ENCODE measurements at regions not wholly inside any gene's neighbourhood (a gene's known extent, or its start where the extent isn't known, plus 50 kb on each side); places are given as distances from the start of the nearest gene placed in this dataset.
"Not testable (repeated sequence)": the region's sequence is repeated elsewhere in the genome, so short reads cannot be mapped to it uniquely, and the experiment has no call there.

DNA sequence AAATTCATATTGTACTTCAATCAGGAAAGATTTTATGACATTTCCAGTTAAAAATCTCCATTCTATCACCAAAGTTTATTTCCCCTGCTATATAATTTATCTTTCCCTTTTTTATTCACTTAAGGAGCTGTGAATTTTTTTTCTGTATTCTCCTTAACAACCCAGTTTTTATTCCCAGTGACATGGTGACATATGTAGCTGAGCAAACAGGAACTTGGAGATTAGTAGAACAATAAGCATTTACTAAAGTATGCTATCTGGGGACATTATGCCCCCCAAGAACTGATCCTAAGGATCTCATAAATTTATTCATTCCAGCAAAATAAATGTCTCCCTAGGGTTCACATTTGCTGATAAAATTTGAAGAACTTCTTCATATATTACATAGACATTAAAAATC is 1044.0 kb upstream of the CDH6 start:
- TF ChIP-seq, protein P1, sequence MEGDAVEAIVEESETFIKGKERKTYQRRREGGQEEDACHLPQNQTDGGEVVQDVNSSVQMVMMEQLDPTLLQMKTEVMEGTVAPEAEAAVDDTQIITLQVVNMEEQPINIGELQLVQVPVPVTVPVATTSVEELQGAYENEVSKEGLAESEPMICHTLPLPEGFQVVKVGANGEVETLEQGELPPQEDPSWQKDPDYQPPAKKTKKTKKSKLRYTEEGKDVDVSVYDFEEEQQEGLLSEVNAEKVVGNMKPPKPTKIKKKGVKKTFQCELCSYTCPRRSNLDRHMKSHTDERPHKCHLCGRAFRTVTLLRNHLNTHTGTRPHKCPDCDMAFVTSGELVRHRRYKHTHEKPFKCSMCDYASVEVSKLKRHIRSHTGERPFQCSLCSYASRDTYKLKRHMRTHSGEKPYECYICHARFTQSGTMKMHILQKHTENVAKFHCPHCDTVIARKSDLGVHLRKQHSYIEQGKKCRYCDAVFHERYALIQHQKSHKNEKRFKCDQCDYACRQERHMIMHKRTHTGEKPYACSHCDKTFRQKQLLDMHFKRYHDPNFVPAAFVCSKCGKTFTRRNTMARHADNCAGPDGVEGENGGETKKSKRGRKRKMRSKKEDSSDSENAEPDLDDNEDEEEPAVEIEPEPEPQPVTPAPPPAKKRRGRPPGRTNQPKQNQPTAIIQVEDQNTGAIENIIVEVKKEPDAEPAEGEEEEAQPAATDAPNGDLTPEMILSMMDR (IDR thresholded peaks at IDR 0.05; ENCODE audit: insufficient read depth, low read length): no peak
- H3K4me3 ChIP-seq (ENCODE audit: low read depth, low read length): no peak overlapping the region
- DNase-seq (ENCODE audit: low read depth): no peak

DNA sequence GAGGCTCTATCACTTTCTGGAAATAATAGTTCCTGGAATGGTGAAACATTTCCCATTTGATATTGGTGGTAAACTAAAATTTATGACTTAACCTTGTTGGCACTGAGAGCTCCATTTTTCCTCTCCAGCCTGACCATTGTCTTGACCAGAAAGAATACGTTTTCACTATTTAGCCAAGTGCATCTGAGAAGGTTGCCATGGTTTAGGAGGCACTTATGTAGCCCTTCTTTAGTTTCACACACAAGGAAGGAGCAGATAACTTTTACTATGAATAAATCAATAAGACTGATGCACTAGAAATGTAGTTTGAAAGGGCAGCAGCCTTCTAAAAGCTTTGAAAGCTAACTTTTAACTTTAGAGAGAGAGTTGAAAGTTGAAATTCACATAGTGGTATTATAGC is 1045.5 kb upstream of the CDH6 start:
- TF ChIP-seq, protein P1 (IDR thresholded peaks at IDR 0.05; ENCODE audit: insufficient read depth, low read length): no peak
- no peak overlapping the region for H3K4me3 ChIP-seq (ENCODE audit: low read depth, low read length)
- DNase-seq (ENCODE audit: low read depth): no peak

DNA sequence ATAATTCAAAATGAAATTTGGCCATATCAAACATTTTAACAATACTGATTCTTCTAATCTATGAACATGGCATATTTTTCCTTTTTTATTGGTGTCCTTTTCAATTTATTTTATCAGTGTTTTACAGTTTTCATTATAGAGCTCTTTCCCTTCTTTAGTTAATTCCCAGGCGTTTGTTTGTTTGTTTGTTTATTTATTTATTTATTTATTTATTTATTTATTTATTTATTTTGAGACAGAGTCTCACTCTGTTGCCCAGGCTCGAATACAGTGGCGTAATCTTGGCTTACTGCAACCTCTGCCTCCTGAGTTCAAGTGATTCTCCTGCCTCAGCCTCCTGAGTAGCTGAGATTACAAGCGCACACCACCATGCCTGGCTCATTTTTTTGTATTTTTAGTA is 1049.4 kb upstream of the CDH6 start:
- H3K4me3 ChIP-seq (ENCODE audit: low read depth, low read length); DNase-seq (ENCODE audit: low read depth): not testable (repeated sequence)

DNA sequence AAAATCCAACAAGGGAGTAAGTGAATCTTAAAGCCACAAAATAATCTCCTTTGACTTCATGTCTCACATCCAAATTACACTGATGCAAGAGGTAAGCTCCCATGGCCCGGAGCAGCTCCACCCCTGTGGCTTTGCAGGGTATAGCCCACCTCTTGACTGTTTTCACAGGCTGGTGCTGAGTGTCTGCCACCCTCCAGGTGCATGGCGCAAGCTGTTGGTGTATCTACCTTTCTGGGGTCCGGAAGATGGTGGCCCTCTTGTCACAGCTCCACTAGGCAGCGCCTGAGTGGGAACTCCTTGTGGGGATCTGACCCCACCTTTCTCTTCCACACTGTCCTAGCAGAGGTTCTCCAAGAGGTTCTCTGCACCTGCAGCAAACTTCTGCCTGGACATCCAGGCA is 1051.1 kb upstream of the CDH6 start:
- DNase-seq (ENCODE audit: low read depth): no peak
- TF ChIP-seq, protein P1 (IDR thresholded peaks at IDR 0.05; ENCODE audit: insufficient read depth, low read length): no peak
- H3K4me3 ChIP-seq (ENCODE audit: low read depth, low read length): no peak overlapping the region

DNA sequence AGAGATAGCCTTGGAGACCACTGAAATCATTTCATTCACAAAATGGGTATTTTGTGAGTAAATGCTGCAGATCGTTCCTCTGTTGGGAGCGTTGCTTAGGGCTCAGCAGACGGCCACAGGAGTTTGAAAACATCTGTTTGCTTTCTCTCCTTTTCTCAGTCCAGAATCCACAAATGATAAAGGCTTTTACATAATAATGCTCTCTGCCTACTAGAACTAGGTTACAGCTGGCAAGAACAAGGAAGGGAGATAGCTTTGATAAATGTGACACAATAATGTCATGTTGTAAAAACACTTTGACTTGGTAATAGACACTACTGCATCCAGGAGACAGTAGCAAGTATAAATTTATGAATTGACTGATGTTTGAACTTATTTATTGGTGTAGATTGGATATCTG is 1072.4 kb upstream of the CDH6 start:
- TF ChIP-seq, protein P1 (IDR thresholded peaks at IDR 0.05; ENCODE audit: insufficient read depth, low read length): no peak
- no peak for DNase-seq (ENCODE audit: low read depth)
- H3K4me3 ChIP-seq (ENCODE audit: low read depth, low read length): no peak overlapping the region

DNA sequence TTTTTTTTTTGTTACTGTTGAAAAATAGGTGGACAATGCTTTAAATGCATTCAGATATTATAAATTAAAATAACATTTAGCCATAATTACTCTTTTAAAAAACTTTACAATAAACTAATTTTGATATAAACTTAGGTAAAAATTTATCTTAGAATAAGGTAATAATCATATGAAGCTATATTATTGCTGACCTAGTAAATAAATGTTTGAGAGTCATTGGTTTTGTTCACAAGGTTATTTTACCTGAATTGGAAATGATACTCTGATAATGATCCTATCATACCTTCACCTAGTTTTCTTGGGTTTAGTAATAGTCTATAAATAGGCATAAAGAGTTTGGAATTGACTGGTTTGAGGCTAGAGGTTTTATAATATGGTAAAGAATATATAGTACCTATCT is 1076.4 kb upstream of the CDH6 start:
- H3K4me3 ChIP-seq (ENCODE audit: low read depth, low read length): no peak overlapping the region
- DNase-seq (ENCODE audit: low read depth): no peak
- TF ChIP-seq, protein P1 (IDR thresholded peaks at IDR 0.05; ENCODE audit: insufficient read depth, low read length): no peak

DNA sequence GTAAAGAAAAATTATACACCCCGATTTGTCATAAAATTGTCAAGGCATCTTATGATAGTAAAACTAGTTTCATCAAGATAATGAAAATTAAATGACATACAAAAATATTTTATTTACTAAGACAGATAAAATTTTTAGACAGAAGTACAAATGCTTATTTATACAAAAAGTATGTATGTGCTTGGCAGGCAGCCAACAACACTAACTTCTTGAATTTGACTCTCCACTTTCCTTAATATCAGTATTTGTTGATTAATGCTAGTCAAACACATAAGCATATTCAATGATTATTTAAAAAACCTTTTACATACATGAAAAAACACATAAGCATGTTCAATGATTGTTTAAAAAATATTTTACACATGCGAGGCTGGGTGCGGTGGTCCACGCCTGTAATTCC is 1079.9 kb upstream of the CDH6 start:
- DNase-seq (ENCODE audit: low read depth): peak; percentile 9

More for the DNA sequence above, 1079.9 kb upstream of the CDH6 start:
- H3K4me3 ChIP-seq (ENCODE audit: low read depth, low read length): no peak overlapping the region
- TF ChIP-seq, protein P1 (IDR thresholded peaks at IDR 0.05; ENCODE audit: insufficient read depth, low read length): no peak
